COR-L47 (cell line): ENCODE measurements at regions not wholly inside any gene's neighbourhood (a gene's known extent, or its start where the extent isn't known, plus 50 kb on each side); places are given as distances from the start of the nearest gene placed in this dataset.

Experiments
- DNase-seq: peaks from one replicate; lab custom pipeline; 2025; lab: John Stamatoyannopoulos, UW

GRCh38 chr2:38203446-38203810, 127.5 kb upstream of the CYP1B1 start:
- DNase-seq = no peak

- DNase-seq = no peak
These were observed 126.9 kb upstream of the CYP1B1 start for GRCh38 chr2:38202713-38203445.

GRCh38 chr2:38201784-38202183, 125.8 kb upstream of the CYP1B1 start:
- no peak for DNase-seq

GRCh38 chr2:38200598-38200997, 124.6 kb upstream of the CYP1B1 start:
- no peak for DNase-seq

- no peak for DNase-seq
These were observed 123.2 kb upstream of the CYP1B1 start for GRCh38 chr2:38199127-38199526.

- no peak for DNase-seq
These were observed 118.8 kb upstream of the CYP1B1 start for GRCh38 chr2:38194751-38195150.

- DNase-seq = no peak
These were observed 117.0 kb upstream of the CYP1B1 start for GRCh38 chr2:38192976-38193375.

- DNase-seq = no peak
These were observed 116.1 kb upstream of the CYP1B1 start for GRCh38 chr2:38192046-38192445.

- no peak for DNase-seq
These were observed 115.6 kb upstream of the CYP1B1 start for GRCh38 chr2:38191516-38191915.

- DNase-seq = no peak
These were observed 114.7 kb upstream of the CYP1B1 start for GRCh38 chr2:38190542-38191218.

- no peak for DNase-seq
These were observed 111.6 kb upstream of the CYP1B1 start for GRCh38 chr2:38187541-38188011.

GRCh38 chr2:38185012-38185491, 109.1 kb upstream of the CYP1B1 start:
- no peak for DNase-seq

- no peak for DNase-seq
These were observed 106.6 kb upstream of the CYP1B1 start for GRCh38 chr2:38182492-38183003.

GRCh38 chr2:38181806-38182491, 106.0 kb upstream of the CYP1B1 start:
- peak; percentile 58 for DNase-seq

- no peak for DNase-seq
These were observed 104.8 kb upstream of the CYP1B1 start for GRCh38 chr2:38180754-38181153.

- no peak for DNase-seq
These were observed 102.8 kb upstream of the CYP1B1 start for GRCh38 chr2:38178556-38179419.

- DNase-seq = no peak
These were observed 102.2 kb upstream of the CYP1B1 start for GRCh38 chr2:38178119-38178518.

- DNase-seq = no peak
These were observed 100.7 kb upstream of the CYP1B1 start for GRCh38 chr2:38176619-38177021.

- DNase-seq = no peak
These were observed 98.9 kb upstream of the CYP1B1 start for GRCh38 chr2:38174646-38175423.

GRCh38 chr2:38174131-38174530, 98.2 kb upstream of the CYP1B1 start:
- DNase-seq = no peak

- DNase-seq = no peak
These were observed 97.7 kb upstream of the CYP1B1 start for GRCh38 chr2:38173683-38174082.
